DMS 273 (cell line): ENCODE measurements at regions not wholly inside any gene's neighbourhood (a gene's known extent, or its start where the extent isn't known, plus 50 kb on each side); places are given as distances from the start of the nearest gene placed in this dataset.

Experiments used
- DNase-seq: peaks from one replicate; lab custom pipeline; 2025; ENCODE audit not compliant: unreplicated experiment; lab: John Stamatoyannopoulos, UW

GRCh38 chr21:21715266-21715969 lies 717.2 kb downstream of the NCAM2 start:
- no peak for DNase-seq

DNA sequence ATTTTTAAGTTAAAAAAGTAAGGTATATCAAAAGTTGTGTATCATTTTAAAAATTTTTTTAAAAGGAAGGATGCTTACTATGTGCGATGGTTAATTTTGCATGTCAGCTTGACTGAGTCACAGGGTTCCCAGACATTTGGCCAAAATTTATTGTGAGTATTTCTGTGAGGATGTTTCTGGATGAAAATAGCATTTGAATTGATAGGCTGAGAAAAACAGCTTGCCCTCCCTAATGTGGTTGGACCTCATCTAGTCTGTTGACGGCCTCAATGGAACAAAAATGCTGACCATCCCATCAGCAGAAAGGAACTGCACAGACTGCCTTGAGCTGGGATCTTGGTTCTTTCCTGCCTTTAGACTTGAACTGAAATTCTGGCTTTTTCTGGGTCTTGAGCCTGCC lies 724.5 kb downstream of the NCAM2 start:
- no peak for DNase-seq

GRCh38 chr21:21730512-21730911 lies 732.3 kb downstream of the NCAM2 start:
- DNase-seq: no peak

DNA sequence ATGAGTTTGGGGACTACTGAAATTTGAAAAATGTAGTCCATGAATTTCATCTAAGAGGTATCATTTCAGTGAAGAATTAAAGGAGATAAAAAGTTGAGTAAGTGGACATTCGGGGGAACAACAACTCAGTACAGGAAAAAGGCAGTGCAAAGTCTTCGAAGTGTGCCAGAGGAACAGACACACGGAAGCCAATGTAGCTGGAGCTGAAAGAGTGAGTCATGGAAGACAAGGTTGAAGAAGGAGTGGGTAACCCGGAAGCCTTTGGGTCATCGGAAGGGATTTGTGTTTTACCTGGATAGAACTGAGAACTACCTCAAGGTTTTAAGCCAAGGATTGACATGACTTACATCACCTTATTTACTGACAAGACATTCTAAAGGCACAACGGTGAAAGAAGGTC lies 733.4 kb downstream of the NCAM2 start:
- DNase-seq: no peak

GRCh38 chr21:21734088-21734487 lies 735.9 kb downstream of the NCAM2 start:
- DNase-seq: no peak

DNA sequence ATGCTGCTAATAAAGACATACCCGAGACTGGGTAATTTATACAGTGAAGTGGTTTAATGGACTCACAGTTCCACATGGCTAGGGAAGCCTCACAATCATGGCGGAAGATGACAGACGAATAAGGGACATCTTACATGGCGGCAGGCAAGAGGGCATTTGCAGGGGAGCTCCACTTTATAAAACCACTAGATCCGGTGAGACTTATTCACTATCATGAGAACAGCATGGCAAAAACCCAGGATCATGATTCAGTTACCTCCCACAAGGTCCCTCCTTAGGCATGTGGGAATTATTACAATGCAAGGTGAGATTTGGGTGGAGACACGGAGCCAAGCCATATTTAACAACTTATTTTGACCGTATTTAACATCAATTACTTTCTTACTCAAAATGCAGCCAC lies 739.0 kb downstream of the NCAM2 start:
- no peak for DNase-seq

- DNase-seq: no peak
Observed at GRCh38 chr21:21740207-21740606, 742.0 kb downstream of the NCAM2 start.

- no peak for DNase-seq
Observed at GRCh38 chr21:21750124-21750825, 752.1 kb downstream of the NCAM2 start.

- DNase-seq: no peak
Observed at GRCh38 chr21:21751286-21751685, 753.1 kb downstream of the NCAM2 start.

GRCh38 chr21:21762855-21763254 lies 764.6 kb downstream of the NCAM2 start:
- DNase-seq: no peak

GRCh38 chr21:21764281-21764680 lies 766.1 kb downstream of the NCAM2 start:
- no peak for DNase-seq

GRCh38 chr21:21767276-21767675 lies 769.1 kb downstream of the NCAM2 start:
- DNase-seq: no peak

DNA sequence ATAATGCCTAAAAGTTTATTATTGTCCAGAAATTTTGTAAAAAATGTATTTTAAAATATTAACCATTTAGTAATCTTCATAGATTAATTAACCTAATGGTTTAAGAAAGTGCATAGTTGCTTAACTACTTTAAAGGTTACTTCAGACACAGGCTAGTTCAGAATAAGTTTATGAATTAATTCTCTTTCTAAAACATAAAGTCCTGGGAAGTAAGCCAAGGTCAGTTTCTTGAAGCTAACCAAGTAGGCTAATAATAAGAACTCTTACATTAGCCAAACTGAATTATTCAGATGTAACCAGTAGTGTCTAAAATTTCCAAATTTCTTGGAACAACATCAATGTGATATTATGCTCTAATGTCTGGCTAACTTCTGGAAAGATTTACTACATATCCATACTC lies 790.4 kb downstream of the NCAM2 start:
- no peak for DNase-seq

DNA sequence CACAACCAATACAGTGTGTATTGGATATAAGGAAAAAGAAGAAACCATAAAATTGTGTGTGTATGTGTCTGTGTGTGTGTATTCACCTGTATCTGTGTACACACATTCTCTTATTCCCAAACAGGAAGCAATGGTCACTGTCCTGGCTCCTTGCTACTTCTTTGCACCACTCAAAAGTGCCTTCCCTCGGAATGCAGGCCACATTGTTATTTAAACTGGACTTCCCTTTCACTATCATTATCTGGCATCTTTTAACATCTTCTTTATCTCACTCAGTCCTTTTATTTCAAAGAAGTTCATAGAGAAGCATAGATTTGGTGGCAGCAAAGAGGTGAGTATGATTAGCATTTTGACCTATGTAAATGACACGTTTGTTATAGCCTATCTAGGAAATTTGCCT lies 803.7 kb downstream of the NCAM2 start:
- DNase-seq: no peak

GRCh38 chr21:21806711-21807597 lies 808.7 kb downstream of the NCAM2 start:
- DNase-seq: no peak

DNA sequence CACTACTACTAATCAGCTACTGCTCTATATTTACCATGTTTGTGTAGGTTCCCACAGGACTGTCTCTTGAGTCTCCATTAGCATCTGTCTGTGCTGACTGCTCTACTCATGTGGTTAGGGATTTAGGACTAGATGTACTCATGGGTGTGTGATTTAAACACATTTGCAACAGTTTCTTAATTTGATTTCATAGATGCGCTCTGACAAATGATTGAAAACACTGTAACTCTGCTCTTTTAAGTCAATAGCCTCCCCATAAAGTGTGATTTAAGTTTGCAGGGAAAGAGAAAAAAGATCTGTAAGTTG lies 809.3 kb downstream of the NCAM2 start:
- no peak for DNase-seq

DNA sequence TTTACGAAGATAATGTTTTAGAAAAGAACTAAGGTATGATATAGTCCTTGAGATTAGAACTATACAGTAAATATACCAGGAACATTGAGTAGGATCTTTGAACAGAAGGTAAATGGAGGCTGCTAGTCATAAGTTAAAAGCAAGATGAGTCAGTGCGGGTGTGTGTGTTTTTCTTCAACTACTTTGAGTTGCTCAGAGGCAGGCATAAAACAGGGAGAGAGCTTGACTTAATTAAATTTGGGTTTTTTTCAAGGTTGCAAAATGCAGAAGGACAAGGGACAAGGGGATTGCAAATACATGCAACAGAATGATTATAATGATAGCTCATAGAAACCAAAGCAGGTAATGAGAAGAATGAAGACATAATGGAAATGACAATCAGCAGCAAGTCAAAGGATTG lies 815.1 kb downstream of the NCAM2 start:
- DNase-seq: no peak

- no peak for DNase-seq
Observed at GRCh38 chr21:21813934-21814333, 815.7 kb downstream of the NCAM2 start.

DNA sequence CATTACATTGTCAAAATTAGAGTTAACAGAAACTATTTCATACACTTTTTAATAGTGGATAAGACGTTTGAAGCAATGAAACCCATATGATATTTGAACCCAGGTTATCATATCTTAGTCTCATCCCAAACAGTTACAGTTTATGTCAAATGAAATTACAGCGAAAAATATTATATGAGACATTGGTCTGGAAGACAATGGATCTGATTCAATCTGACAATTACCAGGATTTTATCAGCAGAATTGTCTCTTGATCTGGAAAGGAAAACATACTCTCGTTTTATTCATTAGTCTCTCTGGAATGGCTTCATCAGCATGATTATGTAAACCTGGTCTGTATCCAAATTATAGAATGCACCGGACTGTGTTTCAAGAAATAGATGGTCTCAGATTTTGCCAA lies 818.6 kb downstream of the NCAM2 start:
- no peak for DNase-seq

- DNase-seq: no peak
Observed at GRCh38 chr21:21818898-21819297, 820.7 kb downstream of the NCAM2 start.

DNA sequence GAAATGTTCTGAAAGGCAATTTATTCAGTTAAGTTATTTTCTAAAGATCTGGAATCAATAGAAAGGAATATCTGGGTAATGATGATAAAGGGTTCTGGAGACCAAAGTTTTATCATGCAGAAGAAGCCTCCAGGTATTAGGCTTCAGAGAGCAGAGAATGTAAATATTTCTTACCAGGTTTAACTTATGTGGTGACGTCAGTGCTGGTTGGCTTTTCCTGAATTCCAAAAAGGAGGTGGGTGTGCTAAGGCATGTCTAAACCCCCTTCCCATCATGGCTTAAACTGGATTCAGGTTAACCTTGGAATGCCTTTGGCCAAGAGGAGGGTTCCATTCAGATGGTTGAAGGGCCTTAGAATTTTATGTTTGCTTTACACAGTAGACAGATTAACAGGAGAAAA lies 829.9 kb downstream of the NCAM2 start:
- no peak for DNase-seq

DNA sequence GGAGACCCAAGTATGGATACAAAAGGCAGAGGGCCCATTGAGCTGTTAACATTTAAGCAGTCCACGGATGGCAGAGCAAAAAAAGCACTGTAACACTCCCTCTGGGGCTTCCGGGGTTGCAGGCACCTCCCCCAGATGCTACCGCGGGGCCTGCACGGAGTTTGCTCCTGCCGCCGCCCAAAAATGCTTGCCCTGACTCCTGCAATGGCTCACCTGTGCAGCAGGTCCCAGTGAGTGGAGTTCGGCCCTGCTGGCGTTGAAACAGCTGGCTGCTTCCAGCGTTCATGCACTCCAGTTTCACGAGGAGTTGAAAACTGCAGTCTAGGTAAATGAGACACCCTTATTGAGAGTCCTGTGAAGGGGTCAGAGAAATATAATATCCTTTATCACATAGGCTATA lies 832.8 kb downstream of the NCAM2 start:
- DNase-seq: no peak
